IPS-15b (cell line): ENCODE measurements at regions not wholly inside any gene's neighbourhood (a gene's known extent, or its start where the extent isn't known, plus 50 kb on each side); places are given as distances from the start of the nearest gene placed in this dataset.
"Not testable (repeated sequence)": the region's sequence is repeated elsewhere in the genome, so short reads cannot be mapped to it uniquely, and the experiment has no call there.

Experiments used
- H3K27me3 ChIP-seq: one replicate; pipeline ENCODE4 v1.6.1; 2013; ENCODE audit warnings: low read length; ENCODE audit not compliant: control insufficient read depth, insufficient read depth
- H3K36me3 ChIP-seq: one replicate; pipeline ENCODE4 v1.6.1; 2013; ENCODE audit warnings: low read length; ENCODE audit not compliant: control insufficient read depth, insufficient read depth
- H3K4me1 ChIP-seq: one replicate; pipeline ENCODE4 v1.6.1; 2013; ENCODE audit warnings: mild to moderate bottlenecking, low read length; ENCODE audit not compliant: control insufficient read depth, insufficient read depth
- H3K4me3 ChIP-seq: one replicate; pipeline ENCODE4 v1.5.1; 2013; ENCODE audit warnings: low read depth, low read length
- H3K9ac ChIP-seq: one replicate; pipeline ENCODE4 v1.6.1; 2013; ENCODE audit warnings: low read depth, mild to moderate bottlenecking, low read length
- H3K9me3 ChIP-seq: one replicate; pipeline ENCODE4 v1.6.1; 2013; ENCODE audit warnings: mild to moderate bottlenecking, low read length; ENCODE audit not compliant: control insufficient read depth, insufficient read depth

- H3K9me3 ChIP-seq = no peaks in the 10 kb centered on the region
- no peak overlapping the region for H3K9ac ChIP-seq
- no peak overlapping the region for H3K4me3 ChIP-seq
- peaks cover 32% of the 10 kb centered on the region for H3K27me3 ChIP-seq
- no peaks in the 10 kb centered on the region for H3K36me3 ChIP-seq
- H3K4me1 ChIP-seq = peaks cover 6% of the 10 kb centered on the region
Observed at GRCh38 chr5:93243481-93243880, 337.5 kb downstream of the NR2F1-AS1 start.

GRCh38 chr5:93240228-93240834, 340.7 kb downstream of the NR2F1-AS1 start:
- H3K9me3 ChIP-seq = no peaks in the 10 kb centered on the region
- no peaks in the 10 kb centered on the region for H3K4me1 ChIP-seq
- no peak overlapping the region for H3K4me3 ChIP-seq
- no peaks in the 10 kb centered on the region for H3K36me3 ChIP-seq
- H3K9ac ChIP-seq = no peak overlapping the region
- H3K27me3 ChIP-seq = peaks cover 7% of the 10 kb centered on the region

- Histone ChIP-seq H3K36me3 (no peaks in the 10 kb centered on the region), H3K4me3 (no peak overlapping the region), H3K27me3 (no peaks in the 10 kb centered on the region), H3K4me1 (no peaks in the 10 kb centered on the region), H3K9me3 (no peaks in the 10 kb centered on the region), H3K9ac (no peak overlapping the region)
Observed at GRCh38 chr5:93236807-93237421, 344.1 kb downstream of the NR2F1-AS1 start.

- Histone ChIP-seq H3K9me3 (no peaks in the 10 kb centered on the region), H3K9ac (no peak overlapping the region), H3K4me3 (no peak overlapping the region), H3K27me3 (no peaks in the 10 kb centered on the region), H3K36me3 (no peaks in the 10 kb centered on the region), H3K4me1 (no peaks in the 10 kb centered on the region)
Observed at GRCh38 chr5:93235761-93236160, 345.3 kb downstream of the NR2F1-AS1 start.

- Histone ChIP-seq H3K4me1 (no peaks in the 10 kb centered on the region), H3K27me3 (no peaks in the 10 kb centered on the region), H3K4me3 (no peak overlapping the region), H3K36me3 (no peaks in the 10 kb centered on the region), H3K9ac (no peak overlapping the region), H3K9me3 (no peaks in the 10 kb centered on the region)
Observed at GRCh38 chr5:93226202-93226735, 354.8 kb downstream of the NR2F1-AS1 start.

GRCh38 chr5:93225748-93226147, 355.3 kb downstream of the NR2F1-AS1 start:
- H3K9me3 ChIP-seq = no peaks in the 10 kb centered on the region
- H3K4me3 ChIP-seq = no peak overlapping the region
- H3K4me1 ChIP-seq = no peaks in the 10 kb centered on the region
- H3K36me3 ChIP-seq = no peaks in the 10 kb centered on the region
- no peak overlapping the region for H3K9ac ChIP-seq
- no peaks in the 10 kb centered on the region for H3K27me3 ChIP-seq

- Histone ChIP-seq H3K27me3 (no peaks in the 10 kb centered on the region), H3K4me3 (no peak overlapping the region), H3K9me3 (no peaks in the 10 kb centered on the region), H3K4me1 (no peaks in the 10 kb centered on the region), H3K9ac (no peak overlapping the region), H3K36me3 (no peaks in the 10 kb centered on the region)
Observed at GRCh38 chr5:93224624-93225023, 356.4 kb downstream of the NR2F1-AS1 start.

GRCh38 chr5:93221773-93222172, 359.2 kb downstream of the NR2F1-AS1 start:
- no peaks in the 10 kb centered on the region for H3K36me3 ChIP-seq
- H3K4me3 ChIP-seq = no peak overlapping the region

GRCh38 chr5:93220431-93220830, 360.6 kb downstream of the NR2F1-AS1 start:
- Histone ChIP-seq H3K4me3 (no peak overlapping the region), H3K36me3 (no peaks in the 10 kb centered on the region), H3K9me3 (no peaks in the 10 kb centered on the region), H3K4me1 (no peaks in the 10 kb centered on the region), H3K9ac (no peak overlapping the region), H3K27me3 (no peaks in the 10 kb centered on the region)

More at GRCh38 chr5:93221773-93222172, 359.2 kb downstream of the NR2F1-AS1 start:
- no peaks in the 10 kb centered on the region for H3K27me3 ChIP-seq
- H3K9ac ChIP-seq = no peak overlapping the region
- H3K4me1 ChIP-seq = no peaks in the 10 kb centered on the region
- no peaks in the 10 kb centered on the region for H3K9me3 ChIP-seq

GRCh38 chr5:93219641-93220145, 361.3 kb downstream of the NR2F1-AS1 start:
- Histone ChIP-seq H3K27me3 (no peaks in the 10 kb centered on the region), H3K36me3 (no peaks in the 10 kb centered on the region), H3K9me3 (no peaks in the 10 kb centered on the region), H3K9ac (no peak overlapping the region), H3K4me1 (no peaks in the 10 kb centered on the region), H3K4me3 (no peak overlapping the region)

- H3K9me3 ChIP-seq, H3K27me3 ChIP-seq, H3K4me1 ChIP-seq, H3K36me3 ChIP-seq, H3K9ac ChIP-seq, H3K4me3 ChIP-seq: not testable (repeated sequence)
Observed at GRCh38 chr5:93213111-93213794, 367.8 kb downstream of the NR2F1-AS1 start.

- H3K27me3 ChIP-seq = no peaks in the 10 kb centered on the region
- no peaks in the 10 kb centered on the region for H3K36me3 ChIP-seq
- no peaks in the 10 kb centered on the region for H3K4me1 ChIP-seq
- no peak overlapping the region for H3K9ac ChIP-seq
- H3K9me3 ChIP-seq = no peaks in the 10 kb centered on the region
- no peak overlapping the region for H3K4me3 ChIP-seq
Observed at GRCh38 chr5:93209476-93209875, 371.5 kb downstream of the NR2F1-AS1 start.
